LoVo (cell line): ENCODE measurements at regions not wholly inside any gene's neighbourhood (a gene's known extent, or its start where the extent isn't known, plus 50 kb on each side); places are given as distances from the start of the nearest gene placed in this dataset.
"Not testable (repeated sequence)": the region's sequence is repeated elsewhere in the genome, so short reads cannot be mapped to it uniquely, and the experiment has no call there.

Experiments used
- DNase-seq: peaks from one replicate; pipeline ENCODE4 v3.0.0-alpha.2; 2016; ENCODE audit warnings: low spot score

- DNase-seq = not testable (repeated sequence)
Observed at GRCh38 chr12:9411616-9412268, 196.0 kb downstream of the KLRB1 start.

DNA sequence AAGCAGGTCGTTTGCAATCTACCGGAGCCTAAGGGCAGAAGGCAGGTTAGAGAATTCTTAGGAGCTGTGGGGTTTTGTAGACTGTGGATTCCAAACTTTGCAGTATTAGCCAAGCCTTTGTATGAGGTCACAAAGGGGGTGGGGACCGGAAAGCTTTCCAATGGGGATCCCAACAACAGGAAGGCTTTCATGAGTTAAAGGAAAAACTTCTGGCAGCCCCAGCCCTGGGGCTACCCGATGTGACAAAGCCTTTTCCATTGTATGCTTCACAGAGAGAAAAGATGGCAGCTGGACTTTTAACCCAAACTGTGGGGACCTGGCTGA, 199.2 kb upstream of the PZP start:
- DNase-seq = not testable (repeated sequence)

DNA sequence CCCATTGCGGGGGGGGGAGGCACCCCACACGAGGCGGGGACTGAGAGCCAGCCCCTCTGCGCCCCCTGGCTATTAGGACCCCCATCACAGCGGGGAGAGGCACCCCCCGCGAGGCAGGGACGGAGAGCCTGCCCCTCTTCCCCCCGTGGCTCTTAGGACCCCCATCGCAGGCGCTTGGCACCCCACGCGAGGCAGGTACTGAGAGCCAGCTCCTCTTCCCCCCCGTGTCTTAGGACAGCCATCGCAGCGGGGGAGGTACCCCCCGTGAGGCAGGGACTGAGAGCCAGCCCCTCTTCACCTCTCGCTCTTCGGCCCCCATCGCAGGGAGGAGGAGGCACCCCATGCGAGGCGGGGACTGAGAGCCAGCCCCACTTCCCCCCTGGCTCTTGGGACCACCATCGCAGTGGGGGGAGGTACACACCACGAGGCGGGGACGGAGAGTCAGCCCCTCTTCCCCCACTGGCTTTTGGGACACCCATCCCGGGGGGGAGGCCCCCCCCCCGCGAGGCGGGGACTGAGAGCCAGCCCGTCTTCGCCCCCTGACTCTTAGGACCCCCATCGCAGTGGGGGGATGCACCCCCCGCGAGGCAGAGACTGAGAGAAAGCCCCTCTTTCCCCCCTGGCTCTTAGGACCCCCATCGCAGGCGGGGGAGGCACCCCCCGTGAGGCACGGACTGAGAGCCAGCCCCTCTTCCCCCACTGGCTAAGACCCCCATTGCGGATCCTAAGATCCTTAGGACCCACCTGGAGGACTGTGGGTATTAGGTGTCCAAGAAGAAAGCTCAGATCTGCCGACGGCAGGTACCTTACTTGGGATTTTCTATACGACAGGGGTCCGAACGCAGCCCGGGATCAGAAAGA, 198.6 kb upstream of the PZP start:
- no peak for DNase-seq

DNA sequence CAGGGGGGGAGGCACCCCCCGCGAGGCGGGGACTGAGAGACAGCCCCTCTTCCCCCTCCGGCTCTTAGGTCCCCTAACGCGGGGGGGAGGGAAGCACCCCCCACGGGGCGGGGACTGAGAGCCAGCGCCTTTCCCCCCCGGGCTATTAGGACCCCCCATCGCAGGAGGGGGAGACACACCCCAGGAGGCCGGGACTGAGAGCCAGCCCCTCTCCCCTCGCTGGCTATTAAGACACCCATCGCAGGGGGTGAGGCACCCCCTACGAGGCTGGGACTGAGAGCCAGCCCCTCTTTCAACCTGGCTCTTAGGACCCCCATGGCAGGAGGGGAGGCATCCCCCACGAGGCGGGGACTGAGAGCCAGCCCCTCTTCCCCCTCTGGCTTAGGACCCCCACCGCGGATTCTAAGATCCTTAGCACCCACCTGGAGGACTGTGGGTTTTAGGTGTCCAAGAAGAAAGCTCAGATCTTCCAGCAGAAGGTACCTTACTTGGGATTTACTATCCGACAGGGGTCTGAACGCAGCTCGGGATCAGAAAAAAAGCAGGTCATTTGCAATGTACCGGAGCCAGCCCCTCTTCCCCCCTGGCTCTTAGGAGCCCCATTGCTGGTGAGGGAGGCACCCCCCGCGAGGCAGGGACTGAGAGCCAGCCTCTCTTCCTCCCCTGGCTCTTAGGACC, 197.8 kb upstream of the PZP start:
- no peak for DNase-seq

DNA sequence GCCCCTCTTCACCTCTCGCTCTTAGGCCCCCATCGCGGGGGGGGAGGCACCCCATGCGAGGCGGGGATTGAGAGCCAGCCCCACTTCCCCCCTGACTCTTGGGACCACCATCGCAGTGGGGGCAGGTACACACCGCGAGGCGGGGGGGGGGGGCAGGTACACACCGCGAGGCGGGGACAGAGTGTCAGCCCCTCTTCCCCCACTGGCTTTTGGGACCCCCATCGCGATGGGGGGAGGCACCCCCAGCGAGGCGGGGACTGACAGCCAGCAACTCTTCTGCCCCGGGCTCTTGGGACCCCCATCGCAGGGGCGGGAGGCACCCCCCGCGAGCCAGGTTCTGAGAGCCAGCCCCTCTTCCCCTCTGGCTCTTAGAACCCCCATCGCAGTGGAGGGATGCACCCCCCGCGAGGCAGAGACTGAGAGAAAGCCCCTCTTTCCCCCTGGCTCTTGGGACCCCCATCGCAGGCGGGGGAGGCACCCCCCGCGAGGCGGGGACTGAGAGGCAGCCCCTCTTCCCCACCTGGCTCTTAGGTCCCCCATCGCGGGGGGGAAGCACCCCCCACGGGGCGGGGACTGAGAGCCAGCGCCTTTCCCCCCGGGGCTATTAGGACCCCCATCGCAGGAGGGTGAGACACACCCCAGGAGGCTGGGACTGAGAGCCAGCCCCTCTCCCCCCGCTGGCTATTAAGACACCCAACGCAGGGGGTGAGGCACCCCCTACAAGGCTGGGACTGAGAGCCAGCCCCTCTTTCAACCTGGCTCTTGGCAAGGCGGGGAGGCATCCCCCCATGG, 196.5 kb upstream of the PZP start:
- no peak for DNase-seq

- no peak for DNase-seq
Observed at GRCh38 chr12:9404031-9404430, 195.8 kb upstream of the PZP start.

DNA sequence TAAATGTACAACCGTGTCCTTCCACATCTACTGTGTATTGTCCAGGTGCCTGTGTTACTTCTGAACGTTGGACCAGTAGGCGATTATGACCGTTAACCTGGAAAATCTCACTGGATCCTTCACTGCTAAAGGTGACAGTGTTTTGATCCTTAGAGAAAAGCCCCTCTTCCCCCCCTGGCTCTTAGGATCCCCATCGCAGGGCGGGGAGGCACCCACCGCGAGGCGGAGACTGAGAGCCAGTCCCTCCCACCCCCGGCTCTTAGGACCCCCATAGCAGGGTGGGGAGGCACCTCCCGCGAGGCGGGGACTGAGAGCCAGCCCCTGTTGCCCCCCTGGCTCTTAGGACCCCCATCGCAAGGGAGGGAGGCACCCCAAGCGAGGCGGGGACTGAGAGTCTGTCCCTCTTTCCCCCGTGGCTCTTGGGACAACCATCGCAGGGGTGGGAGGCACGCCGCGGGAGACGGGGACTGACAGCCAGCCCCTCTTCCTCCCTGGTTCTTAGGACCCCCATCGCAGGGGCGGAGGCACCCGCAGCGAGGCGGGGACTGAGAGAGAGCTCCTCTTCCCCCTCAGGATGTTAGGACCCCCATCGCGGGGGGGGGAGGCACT, 194.3 kb upstream of the PZP start:
- DNase-seq = not testable (repeated sequence)

DNA sequence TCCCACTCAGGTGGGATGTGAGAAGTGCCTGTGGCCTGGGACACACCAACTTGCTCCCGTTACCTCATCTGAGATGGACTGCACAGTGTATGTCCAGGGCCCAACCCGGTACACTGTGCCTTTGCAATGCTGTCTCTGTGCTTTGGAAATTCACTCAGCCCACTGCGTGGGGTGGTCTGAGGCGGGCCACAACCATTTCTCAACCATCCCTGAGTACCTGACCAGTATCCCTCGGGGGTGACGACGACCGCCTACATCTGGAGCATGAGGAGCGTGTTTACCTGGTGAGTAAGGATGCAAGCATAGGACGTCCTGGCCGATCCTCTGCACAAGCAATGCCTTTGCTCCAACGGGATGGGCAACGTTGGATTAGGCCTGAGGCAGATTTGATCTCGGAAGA, 188.2 kb upstream of the PZP start:
- not testable (repeated sequence) for DNase-seq

GRCh38 chr12:9395220-9395619, 187.0 kb upstream of the PZP start:
- not testable (repeated sequence) for DNase-seq

GRCh38 chr12:9392842-9393241, 184.6 kb upstream of the PZP start:
- DNase-seq = no peak

DNA sequence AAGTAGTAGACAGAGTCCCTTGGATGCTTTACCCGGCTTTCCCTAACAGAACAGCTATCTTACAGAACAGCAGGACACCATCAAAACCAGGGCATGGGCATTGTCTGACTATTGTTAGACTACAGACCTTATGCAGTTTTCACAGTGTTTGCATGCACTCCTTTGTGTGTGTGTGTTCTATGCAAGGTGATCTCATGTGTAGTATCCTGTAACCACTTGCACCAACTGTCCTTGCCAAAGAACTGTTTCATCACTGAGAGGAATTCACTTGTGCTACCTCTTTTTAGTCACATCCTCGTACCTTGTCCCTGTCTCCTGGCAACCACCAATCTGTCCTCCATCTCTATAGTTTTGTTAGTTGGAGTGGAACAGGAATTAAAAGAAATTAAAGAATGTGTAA, 183.6 kb upstream of the PZP start:
- DNase-seq = no peak

DNA sequence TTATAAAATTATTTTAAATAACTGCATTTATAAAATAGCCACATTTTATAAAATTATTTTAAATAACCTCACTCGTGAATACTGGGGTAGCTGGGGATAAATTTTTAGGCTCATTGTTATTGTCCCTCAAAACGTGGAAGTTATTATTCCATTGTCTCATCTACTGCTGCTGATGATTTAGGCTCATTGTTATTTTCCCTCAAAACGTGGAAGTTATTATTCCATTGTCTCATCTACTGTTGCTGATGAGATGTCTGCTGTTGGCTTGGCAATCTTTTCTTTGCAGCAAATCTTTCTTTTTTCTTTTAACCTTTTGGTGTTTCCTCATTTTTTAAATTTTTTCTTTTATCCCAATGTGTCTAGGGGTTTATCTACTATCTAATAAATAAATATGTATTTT, 182.6 kb upstream of the PZP start:
- DNase-seq = no peak

DNA sequence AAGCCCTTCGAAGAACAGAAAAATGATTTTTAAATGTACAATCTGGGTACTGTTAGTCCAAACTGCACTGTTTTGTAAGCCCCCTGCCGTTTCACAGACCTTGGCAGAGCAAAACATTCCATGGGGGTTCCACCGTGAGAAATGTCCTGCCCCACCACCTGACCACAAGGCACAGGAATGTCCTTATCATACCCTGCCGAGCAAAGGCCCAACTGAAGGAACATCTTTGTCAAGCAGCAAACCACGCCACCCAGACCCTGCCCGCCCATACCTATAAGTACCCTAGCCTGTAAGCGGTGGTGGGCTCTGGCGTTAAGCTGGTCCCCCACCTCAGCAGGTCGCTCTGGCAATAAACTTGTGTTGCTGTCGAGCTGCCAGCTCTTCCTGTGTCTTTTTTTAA, 181.6 kb upstream of the PZP start:
- no peak for DNase-seq

DNA sequence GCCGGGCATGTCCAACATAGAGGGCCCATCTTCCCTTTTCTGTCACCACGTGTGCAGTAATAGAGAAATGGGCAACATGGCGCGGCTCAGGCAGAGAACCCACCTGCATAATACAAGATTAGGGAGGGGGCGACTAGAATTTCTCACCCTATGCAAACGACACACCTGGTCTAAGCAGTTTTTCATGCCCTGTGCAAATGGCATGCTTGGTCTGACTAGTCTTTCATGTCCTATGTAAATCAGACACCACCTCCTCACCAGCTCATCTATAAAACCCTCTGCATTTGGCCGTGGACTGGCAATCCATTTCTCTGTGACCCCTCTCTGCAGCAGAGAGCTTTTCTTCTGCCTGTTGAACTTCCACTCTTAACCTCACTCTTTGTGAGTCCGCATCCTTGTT, 180.2 kb upstream of the PZP start:
- DNase-seq = no peak

DNA sequence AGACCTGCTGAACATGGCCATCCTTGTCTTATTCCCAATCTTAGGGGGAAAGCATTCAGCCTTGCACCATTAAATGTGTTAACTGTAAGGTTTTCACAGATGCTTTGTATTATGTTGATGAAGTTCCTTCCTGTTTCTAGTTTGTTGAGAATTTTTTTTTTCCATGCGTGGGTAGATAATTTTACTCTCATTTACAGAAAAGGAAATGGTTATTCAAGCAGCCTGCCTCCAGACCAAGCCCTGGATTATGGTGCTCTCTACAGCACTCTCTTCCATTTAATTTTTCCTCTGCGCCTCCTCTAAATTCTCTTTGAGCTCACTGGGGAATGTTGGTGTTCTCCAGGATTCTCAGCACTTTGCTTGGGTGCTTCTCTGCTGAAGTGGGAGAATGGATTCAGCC, 179.3 kb upstream of the PZP start:
- no peak for DNase-seq

DNA sequence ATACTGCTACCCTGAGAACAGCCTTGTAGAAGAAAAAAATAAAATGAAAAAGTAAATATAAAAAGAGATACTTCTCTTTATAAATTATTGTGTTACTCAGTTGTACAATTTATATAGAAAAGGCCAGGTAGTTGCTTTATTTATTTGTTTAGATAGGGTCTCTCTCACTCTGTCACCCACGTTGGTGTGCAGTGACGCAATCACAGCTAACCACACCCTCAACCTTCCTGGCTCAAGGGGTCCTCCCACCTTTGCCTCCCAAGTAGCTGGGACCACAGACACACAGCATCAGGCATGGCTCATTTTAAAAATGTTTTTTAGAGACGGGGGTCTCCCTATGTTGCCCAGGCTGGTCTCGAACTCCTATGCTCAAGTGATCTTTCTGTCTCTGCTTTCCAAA, 175.4 kb upstream of the PZP start:
- DNase-seq = no peak

- DNase-seq = no peak
Observed at GRCh38 chr12:9381619-9382018, 173.4 kb upstream of the PZP start.

GRCh38 chr12:9380650-9381049, 172.5 kb upstream of the PZP start:
- DNase-seq = no peak

- DNase-seq = no peak
Observed at GRCh38 chr12:9379023-9379742, 171.0 kb upstream of the PZP start.

DNA sequence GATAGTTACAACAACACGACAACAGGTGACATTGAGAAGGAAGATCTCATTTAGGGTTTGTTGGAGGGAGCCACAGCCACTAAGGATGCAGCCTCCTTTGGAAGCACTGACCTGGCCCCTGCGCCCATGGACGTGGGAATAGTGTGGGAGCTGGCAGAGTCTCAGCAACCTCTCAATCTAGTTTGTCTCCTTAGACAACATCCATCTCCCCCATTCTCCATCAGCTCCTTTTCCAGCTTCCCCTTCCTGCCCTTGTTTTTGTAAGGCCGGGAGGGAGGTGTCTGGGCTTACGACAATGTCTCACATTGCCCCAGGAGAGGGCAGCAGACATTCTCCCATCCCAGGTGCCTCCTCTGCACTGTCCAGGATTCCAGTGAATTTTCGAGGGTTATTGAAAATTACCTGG, 170.2 kb upstream of the PZP start:
- DNase-seq = no peak

DNA sequence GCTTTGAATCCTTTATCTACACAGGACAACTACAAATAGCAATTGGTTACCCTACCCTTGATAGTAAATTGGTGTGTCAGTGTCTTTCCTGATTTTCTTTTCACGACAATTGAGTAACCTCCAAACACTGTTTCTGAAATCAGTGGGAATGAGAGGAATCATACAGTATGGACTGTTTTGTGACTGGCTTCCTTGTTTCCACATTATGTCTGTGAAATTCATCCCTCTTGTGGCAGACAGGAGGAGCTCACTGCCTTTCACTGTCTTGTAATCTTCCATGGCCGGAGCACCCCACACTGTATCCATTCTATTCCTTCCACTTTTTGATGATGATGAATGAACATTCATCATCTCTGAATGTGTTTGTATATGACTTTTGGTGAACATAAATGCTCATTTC, 164.0 kb upstream of the PZP start:
- DNase-seq = no peak
